Right lobe of liver (tissue), 6 donors: ENCODE measurements at regions not wholly inside any gene's neighbourhood (a gene's known extent, or its start where the extent isn't known, plus 50 kb on each side); places are given as distances from the start of the nearest gene placed in this dataset.

ENCODE experiments used
- ATAC-seq, 4 donors: fragments of 200-7000 bp; cut with Tn5 transposase; one replicate each; pipeline ENCODE4 v1.9.1; 2020; ENCODE audit warnings: mild to moderate bottlenecking in 4 of 4, moderate library complexity in 4 of 4
- DNase-seq, 3 donors: peaks; one replicate each; pipeline ENCODE4 v3.0.0-alpha.2; 2020
- H3K27ac ChIP-seq, 3 donors: fragments of 200-600 bp; one replicate each; pipeline ENCODE4 v1.8.0; 2022
- H3K27me3 ChIP-seq, 2 donors: fragments of 200-600 bp; one replicate each; pipeline ENCODE4 v1.8.0; 2022
- H3K36me3 ChIP-seq, 4 donors: fragments of 200-600 bp; sonication (generic) in 1 of 4; one replicate each; pipeline versions ENCODE4 v1.5.1 to v1.8.0; 2017 to 2022; ENCODE audit warnings: control low read depth in 1 of 4
- H3K4me1 ChIP-seq, 4 donors: fragments of 200-600 bp; sonication (generic) in 1 of 4; one replicate each; pipeline versions ENCODE4 v1.5.1 to v1.8.0; 2017 to 2022; ENCODE audit warnings: control low read depth in 1 of 4
- H3K4me3 ChIP-seq, 3 donors: fragments of 200-600 bp; one replicate each; pipeline ENCODE4 v1.8.0; 2022
- H3K9me3 ChIP-seq, 4 donors: fragments of 200-600 bp; sonication (generic) in 1 of 4; one replicate each; pipeline versions ENCODE4 v1.5.1 to v1.8.0; 2017 to 2022; ENCODE audit warnings: control low read depth in 1 of 4
- CTCF ChIP-seq, 4 donors: fragments of 200-600 bp in 3 of 4; fragments of 450-650 bp in 1 of 4; IDR thresholded peaks; one replicate each; pipeline versions ENCODE4 v1.5.1 to v1.8.0; 2016 to 2022; ENCODE audit warnings: antibody characterized with exemption in 4 of 4, mild to moderate bottlenecking in 2 of 4
- POLR2A ChIP-seq: fragments of 450-650 bp; IDR thresholded peaks from one replicate; pipeline ENCODE4 v1.6.1; 2017; ENCODE audit warnings: antibody characterized with exemption, mild to moderate bottlenecking
- WGBS: methylation state at CpG from one replicate; pipeline ENCODE4 v1.1.6; 2018; ENCODE audit warnings: low coverage, low lambda C conversion rate; ENCODE audit not compliant: insufficient coverage; ENCODE audit errors: missing lambda C conversion rate; 5-methylcytosine and 5-hydroxymethylcytosine counted together
- intact Hi-C, 2 donors: fragments of 100-400 bp; cut with DNase I; formaldehyde crosslinking; loops; one replicate each; pipeline versions ENCODE4 v1.11.2 to v1.14.1; 2022
- donor health status: DM: no; HTN: yes; CAD: no.
- donor health status: DM: no; HTN: no; CAD: no.
- donor health status: DM: no; HTN: no; CAD: no.
- donor health status: DM: no; HTN: yes; CAD: no.
- donor health status: DM: no; HTN: yes; CAD: no.

DNA sequence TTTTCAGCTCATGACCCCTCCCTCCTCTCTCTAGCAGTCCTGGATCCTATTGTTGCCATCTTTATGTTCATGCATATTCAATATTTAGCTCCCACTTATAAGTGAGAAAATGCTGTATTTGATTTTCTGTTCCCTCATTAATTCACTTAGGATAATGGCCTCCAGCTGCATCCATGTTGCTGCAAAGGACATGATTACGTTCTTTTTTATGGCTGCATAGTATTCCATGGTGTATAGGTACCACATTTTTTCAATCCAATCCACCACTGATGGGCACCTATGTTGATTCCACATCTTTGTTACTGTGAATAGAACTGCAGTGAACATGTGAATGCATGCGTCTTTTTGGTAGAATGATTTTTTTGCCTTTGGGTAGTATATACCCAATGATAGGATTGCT is 188.4 kb downstream of the FOXL1 start:
- Histone ChIP-seq H3K36me3 (no peaks in the 10 kb centered on the region), H3K9me3 (no peaks in the 10 kb centered on the region), H3K4me3 (no peak overlapping the region), H3K27ac (no peak overlapping the region), H3K27me3 (peaks cover 0 to 7% of the 10 kb centered on the region in 2 donors), H3K4me1 (no peaks in the 10 kb centered on the region)
- DNase-seq = no peak
- WGBS = 66% methylated on average over 2 of the region's 2 CpGs
- ATAC-seq = no peak
- intact Hi-C loops = no loop called here
- TF ChIP-seq POLR2A (no peak), CTCF (IDR thresholded peaks at IDR 0.05) (no peak)

GRCh38 chr16:86768228-86768791 is 190.0 kb downstream of the FOXL1 start:
- Histone ChIP-seq H3K9me3 (no peaks in the 10 kb centered on the region), H3K4me3 (no peak overlapping the region), H3K36me3 (no peaks in the 10 kb centered on the region), H3K4me1 (no peaks in the 10 kb centered on the region), H3K27me3 (no peaks in the 10 kb centered on the region), H3K27ac (no peak overlapping the region)
- TF ChIP-seq POLR2A = no peak
- TF ChIP-seq CTCF (IDR thresholded peaks at IDR 0.05) = no peak
- ATAC-seq (no peak), DNase-seq (no peak)
- 56% methylated on average over 12 of the region's 13 CpGs for WGBS
- intact Hi-C loops = no loop called here

DNA sequence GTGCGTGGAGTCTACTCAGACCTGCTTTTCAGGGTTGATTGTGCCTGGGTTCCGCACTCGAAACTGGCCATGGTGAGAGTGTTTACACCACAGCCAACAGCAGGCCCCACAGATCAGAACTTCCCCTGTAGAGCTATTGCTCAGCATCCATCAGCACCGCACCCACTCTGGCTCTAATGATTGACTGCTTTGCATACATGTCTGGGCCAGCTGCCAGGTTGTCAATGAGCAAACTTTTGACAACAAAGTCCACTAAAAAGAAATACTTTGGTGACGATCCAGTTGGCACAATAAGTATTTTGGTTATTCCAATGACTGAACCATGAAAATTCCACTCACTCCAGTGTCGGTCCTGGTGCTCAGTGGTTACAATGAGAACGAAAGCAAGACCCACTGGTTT is 190.7 kb downstream of the FOXL1 start:
- TF ChIP-seq CTCF (IDR thresholded peaks at IDR 0.05) = no peak
- TF ChIP-seq POLR2A = no peak
- DNase-seq (peak; percentile 79 to 83 (median 80)), ATAC-seq (peak; percentile 72 to 93 (median 84))
- intact Hi-C loops = no loop called here
- WGBS = 26% methylated on average over 6 of the region's 7 CpGs
- no peak overlapping the region for H3K27ac ChIP-seq
- H3K4me3 ChIP-seq = no peak overlapping the region
- no peaks in the 10 kb centered on the region for H3K27me3 ChIP-seq
- no peaks in the 10 kb centered on the region for H3K36me3 ChIP-seq
- no peaks in the 10 kb centered on the region for H3K9me3 ChIP-seq
- no peaks in the 10 kb centered on the region for H3K4me1 ChIP-seq

GRCh38 chr16:86771506-86772460 is 193.4 kb downstream of the FOXL1 start:
- no peak for ATAC-seq
- no peaks in the 10 kb centered on the region for H3K4me1 ChIP-seq
- no peaks in the 10 kb centered on the region for H3K9me3 ChIP-seq
- no peak for DNase-seq
- intact Hi-C loops = no loop called here
- H3K27me3 ChIP-seq = no peaks in the 10 kb centered on the region
- no peaks in the 10 kb centered on the region for H3K36me3 ChIP-seq
- TF ChIP-seq POLR2A (no peak), CTCF (IDR thresholded peaks at IDR 0.05) (no peak)
- WGBS = 59% methylated on average over 3 of the region's 8 CpGs
- H3K27ac ChIP-seq = no peak overlapping the region
- H3K4me3 ChIP-seq = no peak overlapping the region
